OCI-LY1 (cell line): ENCODE measurements at regions not wholly inside any gene's neighbourhood (a gene's known extent, or its start where the extent isn't known, plus 50 kb on each side); places are given as distances from the start of the nearest gene placed in this dataset.

Experiments
- H2AFZ ChIP-seq: fragments of 200-600 bp; sonication (generic), shearing (Covaris generic); 2 replicates; pipeline ENCODE4 v1.6.0; 2014; ENCODE audit warnings: antibody characterized with exemption, mild to moderate bottlenecking, low read length
- H3F3A ChIP-seq: fragments of 200-600 bp; sonication (generic), shearing (Covaris generic); 2 replicates; pipeline ENCODE4 v1.6.0; 2014; ENCODE audit warnings: mild to moderate bottlenecking, antibody characterized with exemption, low read length, moderate library complexity; ENCODE audit not compliant: insufficient read depth
- H3K27ac ChIP-seq: fragments of 200-600 bp; sonication (generic); 2 replicates; pipeline ENCODE4 v1.5.1; 2014; ENCODE audit warnings: low read length, mixed run types, mild to moderate bottlenecking, low read depth; ENCODE audit not compliant: poor library complexity, severe bottlenecking
- H3K27me3 ChIP-seq: fragments of 200-600 bp; sonication (generic); 2 replicates; pipeline ENCODE4 v1.6.0; 2014; ENCODE audit warnings: antibody characterized with exemption, mild to moderate bottlenecking, low read length, moderate library complexity; ENCODE audit not compliant: insufficient read depth
- H3K36me3 ChIP-seq: fragments of 200-600 bp; sonication (generic); 2 replicates; pipeline ENCODE4 v1.6.1; 2014; ENCODE audit warnings: mild to moderate bottlenecking, antibody characterized with exemption, low read length, moderate library complexity, mixed read lengths; ENCODE audit not compliant: insufficient read depth
- H3K4me1 ChIP-seq: fragments of 200-600 bp; sonication (generic); 2 replicates; pipeline ENCODE4 v1.5.1; 2014; ENCODE audit warnings: mild to moderate bottlenecking, low read length, moderate library complexity; ENCODE audit not compliant: insufficient read depth, severe bottlenecking
- H3K4me2 ChIP-seq: fragments of 200-600 bp; sonication (generic), shearing (Covaris generic); 2 replicates; pipeline ENCODE4 v1.6.1; 2014; ENCODE audit warnings: low read length
- H3K4me3 ChIP-seq: fragments of 200-600 bp; sonication (generic); 2 replicates; pipeline ENCODE4 v1.5.1; 2014; ENCODE audit warnings: low read length, low read depth, mild to moderate bottlenecking, mixed read lengths; ENCODE audit not compliant: poor library complexity, severe bottlenecking
- H3K79me2 ChIP-seq: fragments of 200-600 bp; shearing (Covaris generic); 2 replicates; pipeline ENCODE4 v1.6.1; 2016; ENCODE audit warnings: mixed run types, low read length, mixed read lengths; ENCODE audit not compliant: insufficient read depth
- H3K9ac ChIP-seq: fragments of 200-600 bp; sonication (generic), shearing (Covaris generic); 2 replicates; pipeline ENCODE4 v1.6.1; 2014; ENCODE audit warnings: mild to moderate bottlenecking, low read length, mixed read lengths
- H3K9me2 ChIP-seq: fragments of 200-600 bp; sonication (generic), shearing (Covaris generic); 2 replicates; pipeline ENCODE4 v1.6.1; 2014; ENCODE audit warnings: low read depth, mild to moderate bottlenecking, low read length, mixed read lengths
- H3K9me3 ChIP-seq: fragments of 200-600 bp; shearing (Covaris generic); 2 replicates; pipeline ENCODE4 v1.6.1; 2014; ENCODE audit warnings: low read length, mixed read lengths
- H4K20me1 ChIP-seq: fragments of 200-600 bp; sonication (generic), shearing (Covaris generic); 2 replicates; pipeline ENCODE4 v1.6.0; 2016; ENCODE audit warnings: mild to moderate bottlenecking, low read length; ENCODE audit not compliant: insufficient read depth
- CTCF ChIP-seq: fragments of 200-600 bp; sonication (generic), shearing (Covaris generic); IDR thresholded peaks from 2 replicates; pipeline ENCODE4 v1.5.1; 2017; ENCODE audit warnings: mild to moderate bottlenecking, antibody characterized with exemption, low read length, moderate library complexity, mixed read lengths
- EZH2 ChIP-seq: fragments of 200-600 bp; sonication (generic), shearing (Covaris generic); IDR thresholded peaks from 2 replicates; pipeline ENCODE4 v1.8.0; 2017; ENCODE audit warnings: borderline replicate concordance, mixed run types, mild to moderate bottlenecking, antibody characterized with exemption, low read length, moderate library complexity, mixed read lengths

- TF ChIP-seq EZH2, result no peak
- TF ChIP-seq CTCF, result no peak
- Histone ChIP-seq H3K36me3 (no peaks in the 10 kb centered on the region), H4K20me1 (no peaks in the 10 kb centered on the region), H3K4me2 (no peak overlapping the region), H3K79me2 (no peaks in the 10 kb centered on the region), H3K9ac (no peak overlapping the region), H3K27ac (no peak overlapping the region), H3K9me2 (no peaks in the 10 kb centered on the region; the same call in 1 of the 2 replicates), H2AFZ (no peak overlapping the region), H3K4me1 (no peaks in the 10 kb centered on the region), H3K9me3 (no peaks in the 10 kb centered on the region), H3F3A (no peaks in the 10 kb centered on the region), H3K27me3 (no peaks in the 10 kb centered on the region), H3K4me3 (no peak overlapping the region)
These were observed 533.7 kb upstream of the CHAC2 start for GRCh38 chr2:53233759-53234547.

GRCh38 chr2:53231908-53232307 is 535.7 kb upstream of the CHAC2 start:
- Histone ChIP-seq H3F3A (no peaks in the 10 kb centered on the region), H4K20me1 (no peaks in the 10 kb centered on the region), H3K4me1 (no peaks in the 10 kb centered on the region), H3K36me3 (no peaks in the 10 kb centered on the region), H3K9me2 (no peaks in the 10 kb centered on the region), H3K4me2 (no peak overlapping the region), H3K4me3 (no peak overlapping the region), H3K27me3 (no peaks in the 10 kb centered on the region), H3K79me2 (no peaks in the 10 kb centered on the region), H3K27ac (no peak overlapping the region), H3K9me3 (no peaks in the 10 kb centered on the region), H3K9ac (no peak overlapping the region), H2AFZ (no peak overlapping the region)
- TF ChIP-seq EZH2 (no peak), CTCF (no peak)

- Histone ChIP-seq H3K4me1 (no peaks in the 10 kb centered on the region), H3K36me3 (no peaks in the 10 kb centered on the region), H3K27ac (no peak overlapping the region), H3K4me2 (no peak overlapping the region), H3F3A (no peaks in the 10 kb centered on the region), H3K9ac (no peak overlapping the region), H3K79me2 (no peaks in the 10 kb centered on the region), H3K27me3 (no peaks in the 10 kb centered on the region), H3K4me3 (no peak overlapping the region), H3K9me3 (no peaks in the 10 kb centered on the region), H2AFZ (no peak overlapping the region), H3K9me2 (no peaks in the 10 kb centered on the region), H4K20me1 (no peaks in the 10 kb centered on the region)
- TF ChIP-seq EZH2 (no peak), CTCF (no peak)
These were observed 536.9 kb upstream of the CHAC2 start for GRCh38 chr2:53230691-53231090.
